AG04450 (cell line): ENCODE measurements at regions not wholly inside any gene's neighbourhood (a gene's known extent, or its start where the extent isn't known, plus 50 kb on each side); places are given as distances from the start of the nearest gene placed in this dataset.

Experiments
- CTCF ChIA-PET: fragments of 300-600, 350-600 bp; formaldehyde crosslinking; extraction: SDS; loops from one replicate; lab custom pipeline; 2022; ENCODE audit warnings: antibody characterized with exemption, inconsistent platforms; lab: Charles Lee
- POLR2A ChIA-PET: fragments of 350-600 bp; formaldehyde crosslinking; extraction: SDS; loops from one replicate; lab custom pipeline; 2021; ENCODE audit warnings: antibody characterized with exemption, inconsistent platforms; lab: Yijun Ruan, JAX
- DNase-seq: peaks from one replicate; pipeline ENCODE4 v3.0.0-alpha.2; 2011; ENCODE audit warnings: low read depth, low spot score
- H3K27ac ChIP-seq: one replicate; pipeline ENCODE4 v1.5.1; 2012; ENCODE audit warnings: low read depth, low read length, control low read depth
- H3K27me3 ChIP-seq: one replicate; pipeline ENCODE4 v1.6.0; 2012; ENCODE audit warnings: low read length; ENCODE audit not compliant: control insufficient read depth, insufficient read depth
- H3K4me3 ChIP-seq: 2 replicates; pipeline ENCODE4 v1.5.1; 2011; ENCODE audit warnings: mild to moderate bottlenecking, low read depth, low read length, control low read depth
- H3K9me3 ChIP-seq: 2 replicates; pipeline ENCODE4 v1.5.1; 2012; ENCODE audit warnings: low read length; ENCODE audit not compliant: control insufficient read depth, insufficient read depth
- TF ChIP-seq, protein P1 (sequence below): IDR thresholded peaks from 2 replicates; pipeline ENCODE4 v1.5.1; 2011; ENCODE audit warnings: low read depth, low read length, control low read depth, inconsistent platforms

DNA sequence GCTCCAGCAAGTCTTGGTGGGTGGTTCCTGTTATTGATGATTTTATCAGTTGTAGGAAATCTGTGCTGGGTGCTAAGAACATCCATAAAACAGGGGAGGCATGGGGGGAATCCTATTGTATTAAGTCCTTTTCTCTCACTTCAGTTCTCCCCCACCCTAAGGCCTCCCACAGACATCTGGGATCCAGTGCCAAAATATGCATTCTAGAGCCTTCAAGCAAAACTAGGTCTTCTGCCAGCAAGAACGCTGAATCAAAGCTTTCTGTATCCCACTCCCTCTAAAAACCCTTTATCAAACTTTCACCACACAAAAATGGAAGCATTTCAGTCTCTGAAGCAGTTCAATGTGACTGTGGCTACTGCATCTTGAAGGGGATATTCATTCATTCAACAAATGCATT lies 281.9 kb downstream of the GAS1 start:
- DNase-seq = no peak
- ChIA-PET CTCF (no interaction called here), POLR2A (no interaction called here)
- TF ChIP-seq, protein P1, sequence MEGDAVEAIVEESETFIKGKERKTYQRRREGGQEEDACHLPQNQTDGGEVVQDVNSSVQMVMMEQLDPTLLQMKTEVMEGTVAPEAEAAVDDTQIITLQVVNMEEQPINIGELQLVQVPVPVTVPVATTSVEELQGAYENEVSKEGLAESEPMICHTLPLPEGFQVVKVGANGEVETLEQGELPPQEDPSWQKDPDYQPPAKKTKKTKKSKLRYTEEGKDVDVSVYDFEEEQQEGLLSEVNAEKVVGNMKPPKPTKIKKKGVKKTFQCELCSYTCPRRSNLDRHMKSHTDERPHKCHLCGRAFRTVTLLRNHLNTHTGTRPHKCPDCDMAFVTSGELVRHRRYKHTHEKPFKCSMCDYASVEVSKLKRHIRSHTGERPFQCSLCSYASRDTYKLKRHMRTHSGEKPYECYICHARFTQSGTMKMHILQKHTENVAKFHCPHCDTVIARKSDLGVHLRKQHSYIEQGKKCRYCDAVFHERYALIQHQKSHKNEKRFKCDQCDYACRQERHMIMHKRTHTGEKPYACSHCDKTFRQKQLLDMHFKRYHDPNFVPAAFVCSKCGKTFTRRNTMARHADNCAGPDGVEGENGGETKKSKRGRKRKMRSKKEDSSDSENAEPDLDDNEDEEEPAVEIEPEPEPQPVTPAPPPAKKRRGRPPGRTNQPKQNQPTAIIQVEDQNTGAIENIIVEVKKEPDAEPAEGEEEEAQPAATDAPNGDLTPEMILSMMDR = no peak
- H3K9me3 ChIP-seq = no peaks in the 10 kb centered on the region
- no peaks in the 10 kb centered on the region for H3K27me3 ChIP-seq
- H3K4me3 ChIP-seq = no peak overlapping the region
- no peak overlapping the region for H3K27ac ChIP-seq

DNA sequence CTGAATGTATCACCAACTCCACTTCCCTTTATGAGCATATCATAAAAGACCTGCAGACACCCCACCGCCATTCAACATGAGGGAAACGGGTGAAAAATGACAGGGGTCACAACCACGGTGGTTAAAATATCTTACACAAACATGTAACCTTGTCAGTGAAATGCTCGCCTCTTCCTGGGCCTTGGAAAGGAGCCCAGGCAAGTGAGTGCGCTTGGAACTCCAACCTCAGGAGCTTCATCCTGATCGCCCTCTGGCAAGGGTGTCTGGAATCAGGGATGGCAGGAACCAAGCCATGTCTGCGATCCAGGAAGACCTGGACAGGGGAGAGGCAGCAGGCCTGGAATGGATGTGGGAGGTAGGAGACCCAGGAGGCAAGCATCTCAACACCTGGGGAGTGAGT lies 282.7 kb downstream of the GAS1 start:
- H3K4me3 ChIP-seq = no peak overlapping the region
- ChIA-PET CTCF (no interaction called here), POLR2A (no interaction called here)
- H3K9me3 ChIP-seq = no peaks in the 10 kb centered on the region
- H3K27ac ChIP-seq = no peak overlapping the region
- TF ChIP-seq, protein P1 = no peak
- no peak for DNase-seq
- no peaks in the 10 kb centered on the region for H3K27me3 ChIP-seq

DNA sequence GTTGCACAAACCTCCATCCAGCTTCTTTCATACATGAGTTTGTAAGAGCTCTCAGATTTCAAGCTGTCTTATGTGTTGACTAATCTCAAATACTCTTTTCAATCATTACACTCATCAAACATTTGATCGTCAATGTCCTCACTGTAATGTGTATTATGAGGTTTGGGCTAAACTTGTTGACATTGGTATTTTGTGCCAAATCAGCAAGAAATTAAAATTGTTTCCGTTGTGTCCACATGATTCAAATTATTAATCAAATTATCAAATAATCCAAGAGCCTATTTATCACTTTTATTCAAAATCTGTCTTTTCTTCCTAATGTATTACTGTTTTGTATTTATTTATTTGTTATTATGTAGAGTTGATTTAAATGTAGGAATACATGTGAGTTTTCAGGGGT lies 283.4 kb downstream of the GAS1 start:
- ChIA-PET CTCF (no interaction called here), POLR2A (no interaction called here)
- Histone ChIP-seq H3K9me3 (no peaks in the 10 kb centered on the region), H3K27me3 (no peaks in the 10 kb centered on the region), H3K27ac (no peak overlapping the region), H3K4me3 (no peak overlapping the region)
- TF ChIP-seq, protein P1 = no peak
- DNase-seq = no peak

DNA sequence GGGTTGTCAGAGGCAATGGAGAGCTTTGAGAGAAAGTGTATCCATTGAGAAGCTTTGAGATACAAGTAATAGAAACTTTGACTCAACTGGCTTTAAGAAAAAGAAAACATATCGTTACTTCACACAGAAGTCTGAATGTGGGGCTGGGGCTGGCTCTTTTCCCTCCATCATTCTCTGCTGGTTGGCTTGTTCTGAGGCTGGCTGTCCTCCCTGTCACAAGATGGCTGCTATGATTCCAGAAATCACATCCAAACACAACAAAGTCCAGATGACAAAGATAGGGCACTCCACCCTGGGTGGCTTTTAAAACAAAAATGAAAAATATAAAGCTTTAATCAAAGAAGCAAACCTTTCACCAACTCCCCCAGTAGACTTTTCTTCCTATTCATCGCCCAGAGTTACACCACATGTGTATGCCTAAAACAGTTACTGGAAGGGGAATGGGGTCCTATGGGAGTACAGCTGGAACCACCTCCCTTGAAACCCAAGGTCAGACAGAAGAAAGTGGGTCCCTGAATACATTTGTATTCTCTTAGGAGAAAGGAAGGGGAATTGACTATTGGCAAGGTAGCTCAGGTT lies 284.3 kb downstream of the GAS1 start:
- Histone ChIP-seq H3K4me3 (no peak overlapping the region), H3K27ac (no peak overlapping the region), H3K9me3 (no peaks in the 10 kb centered on the region), H3K27me3 (no peaks in the 10 kb centered on the region)
- TF ChIP-seq, protein P1 = no peak
- CTCF ChIA-PET = interaction anchor here (0.5 kb wide), 1 partner anchor 112 kb away, joined by 5 read pairs; no protein-coding TSS in a partner anchor
- no peak for DNase-seq
- POLR2A ChIA-PET = no interaction called here

DNA sequence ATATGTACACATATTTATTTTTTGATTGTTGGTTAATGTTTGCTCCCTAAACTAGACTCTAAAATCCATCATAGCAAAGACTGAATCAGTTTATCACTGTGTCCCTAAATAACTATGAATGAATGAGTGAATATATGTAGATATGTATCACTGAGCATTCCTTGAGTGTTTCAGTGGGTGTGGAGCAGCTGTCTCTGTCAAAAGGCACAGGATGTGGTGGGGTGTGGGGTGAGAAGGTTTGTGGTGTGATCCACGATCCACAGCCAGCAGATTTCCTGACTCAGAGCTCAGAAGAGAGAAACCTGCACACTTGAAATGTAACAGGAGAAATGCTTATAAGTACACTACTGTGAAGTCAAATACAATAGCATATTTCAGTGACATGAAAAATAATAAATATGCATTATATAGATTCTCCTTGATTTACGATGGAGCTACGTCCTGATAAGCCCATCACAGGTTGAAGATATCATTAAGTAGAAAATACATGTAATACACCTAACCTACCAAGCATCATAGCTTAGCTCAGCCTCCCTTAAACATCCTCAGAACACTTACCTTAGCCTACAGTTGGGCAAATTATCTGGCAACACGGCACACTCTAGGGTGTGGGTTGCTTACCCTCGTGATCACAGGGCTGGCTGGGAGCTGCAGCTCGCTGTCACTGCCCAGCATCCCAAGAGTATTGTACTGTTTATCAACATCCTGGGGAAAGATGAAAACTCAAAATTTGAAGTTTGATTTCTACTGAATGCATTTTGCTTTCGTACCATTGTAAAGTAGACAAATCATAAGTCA lies 287.0 kb downstream of the GAS1 start:
- TF ChIP-seq, protein P1 = no peak
- Histone ChIP-seq H3K4me3 (no peak overlapping the region), H3K27ac (no peak overlapping the region), H3K27me3 (no peaks in the 10 kb centered on the region), H3K9me3 (no peaks in the 10 kb centered on the region)
- ChIA-PET CTCF (interaction anchor here (1.0 kb wide), 1 partner anchor 23 kb away, joined by 3 read pairs; no protein-coding TSS in a partner anchor), POLR2A (interaction anchor here (0.7 to 1.0 kb wide), 2 partner anchors 8 to 135 kb away, joined by 3 read pairs; no protein-coding TSS in a partner anchor)
- DNase-seq = peak; percentile 73
